ENCODE measurements at regions not wholly inside any gene's neighbourhood (a gene's known extent, or its start where the extent isn't known, plus 50 kb on each side); places are given as distances from the start of the nearest gene placed in this dataset.

- DNase-seq (ENCODE audit: low read depth) = no peak
- TF ChIP-seq CTCF (IDR thresholded peaks at IDR 0.05; ENCODE audit: insufficient read depth, low read depth, low read length, missing control alignments) = no peak
- no peak overlapping the region for H3K4me3 ChIP-seq (ENCODE audit: low read length)
Observed at GRCh38 chr4:106451091-106451490, 82.5 kb upstream of the GIMD1 start.

GRCh38 chr4:106450249-106450648, 81.7 kb upstream of the GIMD1 start:
- H3K4me3 ChIP-seq (ENCODE audit: low read length) = no peak overlapping the region
- TF ChIP-seq CTCF (IDR thresholded peaks at IDR 0.05; ENCODE audit: insufficient read depth, low read depth, low read length, missing control alignments) = no peak
- DNase-seq (ENCODE audit: low read depth) = no peak

- no peak for TF ChIP-seq CTCF (IDR thresholded peaks at IDR 0.05; ENCODE audit: insufficient read depth, low read depth, low read length, missing control alignments)
- H3K4me3 ChIP-seq (ENCODE audit: low read length) = no peak overlapping the region
- DNase-seq (ENCODE audit: low read depth) = no peak
Observed at GRCh38 chr4:106444557-106444956, 76.0 kb upstream of the GIMD1 start.

GRCh38 chr4:106430797-106431196, 62.2 kb upstream of the GIMD1 start:
- no peak for DNase-seq (ENCODE audit: low read depth)
- no peak overlapping the region for H3K4me3 ChIP-seq (ENCODE audit: low read length)
- TF ChIP-seq CTCF (IDR thresholded peaks at IDR 0.05; ENCODE audit: insufficient read depth, low read depth, low read length, missing control alignments) = no peak

GRCh38 chr4:106429885-106430284, 61.3 kb upstream of the GIMD1 start:
- DNase-seq (ENCODE audit: low read depth) = no peak
- no peak for TF ChIP-seq CTCF (IDR thresholded peaks at IDR 0.05; ENCODE audit: insufficient read depth, low read depth, low read length, missing control alignments)
- no peak overlapping the region for H3K4me3 ChIP-seq (ENCODE audit: low read length)

GRCh38 chr4:106426069-106426468, 57.5 kb upstream of the GIMD1 start:
- H3K4me3 ChIP-seq (ENCODE audit: low read length) = no peak overlapping the region
- TF ChIP-seq CTCF (IDR thresholded peaks at IDR 0.05; ENCODE audit: insufficient read depth, low read depth, low read length, missing control alignments) = no peak
- DNase-seq (ENCODE audit: low read depth) = no peak

- no peak for DNase-seq (ENCODE audit: low read depth)
- H3K4me3 ChIP-seq (ENCODE audit: low read length) = no peak overlapping the region
- TF ChIP-seq CTCF (IDR thresholded peaks at IDR 0.05; ENCODE audit: insufficient read depth, low read depth, low read length, missing control alignments) = no peak
Observed at GRCh38 chr4:106425576-106425975, 57.0 kb upstream of the GIMD1 start.
